NCI-H2227 (cell line): ENCODE measurements at regions not wholly inside any gene's neighbourhood (a gene's known extent, or its start where the extent isn't known, plus 50 kb on each side); places are given as distances from the start of the nearest gene placed in this dataset.
A peak's percentile ranks its signal among the peaks of the same experiment; 100 is the strongest.
"Not testable (repeated sequence)": the region's sequence is repeated elsewhere in the genome, so short reads cannot be mapped to it uniquely, and the experiment has no call there.

Experiments
- DNase-seq: peaks from one replicate; lab custom pipeline; 2025; ENCODE audit not compliant: unreplicated experiment; lab: John Stamatoyannopoulos, UW

GRCh38 chr12:86523844-86524243 lies 267.7 kb upstream of the MGAT4C start:
- no peak for DNase-seq

- DNase-seq = no peak
These were observed 265.7 kb upstream of the MGAT4C start for GRCh38 chr12:86521870-86522269.

- DNase-seq = no peak
These were observed 257.0 kb upstream of the MGAT4C start for GRCh38 chr12:86513226-86513625.

- DNase-seq = no peak
These were observed 240.4 kb upstream of the MGAT4C start for GRCh38 chr12:86496595-86496994.

GRCh38 chr12:86484473-86484872 lies 228.3 kb upstream of the MGAT4C start:
- DNase-seq = no peak

GRCh38 chr12:86473231-86473630 lies 217.0 kb upstream of the MGAT4C start:
- DNase-seq = no peak

- DNase-seq = no peak
These were observed 200.6 kb upstream of the MGAT4C start for GRCh38 chr12:86456776-86457175.

GRCh38 chr12:86456241-86456640 lies 200.1 kb upstream of the MGAT4C start:
- DNase-seq = no peak

GRCh38 chr12:86445356-86445755 lies 189.2 kb upstream of the MGAT4C start:
- no peak for DNase-seq

- no peak for DNase-seq
These were observed 178.9 kb upstream of the MGAT4C start for GRCh38 chr12:86435053-86435452.

GRCh38 chr12:86429824-86430223 lies 173.6 kb upstream of the MGAT4C start:
- DNase-seq = peak; percentile 7

GRCh38 chr12:86421333-86421732 lies 165.1 kb upstream of the MGAT4C start:
- no peak for DNase-seq

- no peak for DNase-seq
These were observed 158.0 kb upstream of the MGAT4C start for GRCh38 chr12:86414201-86414600.

GRCh38 chr12:86411710-86412109 lies 155.5 kb upstream of the MGAT4C start:
- DNase-seq = no peak

- DNase-seq = no peak
These were observed 151.5 kb upstream of the MGAT4C start for GRCh38 chr12:86407620-86408208.

GRCh38 chr12:86389949-86390348 lies 133.8 kb upstream of the MGAT4C start:
- no peak for DNase-seq

GRCh38 chr12:86387591-86388145 lies 131.5 kb upstream of the MGAT4C start:
- DNase-seq = no peak

- DNase-seq = not testable (repeated sequence)
These were observed 127.6 kb upstream of the MGAT4C start for GRCh38 chr12:86383759-86384158.

GRCh38 chr12:86379337-86379736 lies 123.1 kb upstream of the MGAT4C start:
- DNase-seq = no peak

- no peak for DNase-seq
These were observed 119.9 kb upstream of the MGAT4C start for GRCh38 chr12:86376052-86376451.

- DNase-seq = no peak
These were observed 117.6 kb upstream of the MGAT4C start for GRCh38 chr12:86373813-86374212.

- no peak for DNase-seq
These were observed 110.9 kb upstream of the MGAT4C start for GRCh38 chr12:86367137-86367536.

- DNase-seq = no peak
These were observed 93.0 kb upstream of the MGAT4C start for GRCh38 chr12:86349196-86349595.
